Astrocyte of the cerebellum (primary cell): ENCODE measurements at regions not wholly inside any gene's neighbourhood (a gene's known extent, or its start where the extent isn't known, plus 50 kb on each side); places are given as distances from the start of the nearest gene placed in this dataset.

Source experiments
- DNase-seq: peaks from one replicate; pipeline ENCODE4 v3.0.0-alpha.2; 2011; ENCODE audit warnings: low read depth
- H3K4me3 ChIP-seq: 2 replicates; pipeline ENCODE4 v1.5.1; 2011; ENCODE audit warnings: mild to moderate bottlenecking, low read depth, low read length, moderate library complexity
- in situ Hi-C: cut with HindIII; loops from 2 replicates; pipeline ENCODE4 v1.10.0; 2017; ENCODE audit warnings: low sequenced_read_pairs
- TF ChIP-seq, protein P1 (sequence below): IDR thresholded peaks from 2 replicates; pipeline ENCODE4 v1.5.1; 2012; ENCODE audit warnings: low read length, low read depth, moderate library complexity, mild to moderate bottlenecking; ENCODE audit errors: missing control alignments

DNA sequence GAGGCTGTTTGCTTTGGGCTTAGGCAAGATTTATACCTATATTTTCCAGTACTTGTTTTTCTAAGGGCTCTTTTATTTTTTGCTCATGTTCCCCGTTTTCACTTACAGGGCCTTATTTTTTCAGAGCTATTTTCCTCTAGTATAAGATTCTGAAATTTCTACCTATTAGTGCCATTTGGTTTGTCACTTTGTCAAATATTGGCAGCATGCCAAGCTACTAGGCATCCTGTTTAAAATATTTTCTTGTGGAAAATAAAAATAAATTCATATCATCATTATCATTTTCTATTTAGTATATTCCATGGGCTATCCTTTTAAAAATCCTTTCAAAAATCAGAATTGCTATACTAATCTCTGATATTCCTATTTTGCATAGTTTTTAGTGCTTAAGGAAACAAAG, 64.8 kb upstream of the CHST9 start:
- no peak overlapping the region for H3K4me3 ChIP-seq
- TF ChIP-seq, protein P1, sequence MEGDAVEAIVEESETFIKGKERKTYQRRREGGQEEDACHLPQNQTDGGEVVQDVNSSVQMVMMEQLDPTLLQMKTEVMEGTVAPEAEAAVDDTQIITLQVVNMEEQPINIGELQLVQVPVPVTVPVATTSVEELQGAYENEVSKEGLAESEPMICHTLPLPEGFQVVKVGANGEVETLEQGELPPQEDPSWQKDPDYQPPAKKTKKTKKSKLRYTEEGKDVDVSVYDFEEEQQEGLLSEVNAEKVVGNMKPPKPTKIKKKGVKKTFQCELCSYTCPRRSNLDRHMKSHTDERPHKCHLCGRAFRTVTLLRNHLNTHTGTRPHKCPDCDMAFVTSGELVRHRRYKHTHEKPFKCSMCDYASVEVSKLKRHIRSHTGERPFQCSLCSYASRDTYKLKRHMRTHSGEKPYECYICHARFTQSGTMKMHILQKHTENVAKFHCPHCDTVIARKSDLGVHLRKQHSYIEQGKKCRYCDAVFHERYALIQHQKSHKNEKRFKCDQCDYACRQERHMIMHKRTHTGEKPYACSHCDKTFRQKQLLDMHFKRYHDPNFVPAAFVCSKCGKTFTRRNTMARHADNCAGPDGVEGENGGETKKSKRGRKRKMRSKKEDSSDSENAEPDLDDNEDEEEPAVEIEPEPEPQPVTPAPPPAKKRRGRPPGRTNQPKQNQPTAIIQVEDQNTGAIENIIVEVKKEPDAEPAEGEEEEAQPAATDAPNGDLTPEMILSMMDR, result no peak
- DNase-seq, result no peak
- in situ Hi-C loops, result no loop called here

DNA sequence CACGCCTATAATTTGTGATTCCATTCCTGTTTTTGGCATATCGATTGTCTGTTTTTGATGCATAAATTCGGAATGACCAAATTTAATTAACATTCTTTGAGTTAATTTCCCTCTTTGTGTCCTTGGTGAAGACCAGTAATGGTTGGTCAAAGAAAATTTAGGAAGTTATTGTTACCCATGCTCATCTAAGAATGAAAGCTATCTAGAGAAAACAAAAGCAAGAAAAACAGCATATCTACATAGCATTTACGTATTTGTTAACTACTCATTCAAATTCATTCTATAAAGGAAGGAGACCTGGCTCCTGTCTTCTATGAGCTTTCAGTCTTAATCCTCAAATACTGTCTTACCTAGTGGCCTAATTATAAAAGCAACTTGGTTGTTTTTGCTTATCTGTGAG, 59.2 kb upstream of the CHST9 start:
- TF ChIP-seq, protein P1, result no peak
- DNase-seq, result no peak
- in situ Hi-C loops, result no loop called here
- H3K4me3 ChIP-seq, result no peak overlapping the region

- in situ Hi-C loops, result no loop called here
- TF ChIP-seq, protein P1, result no peak
- DNase-seq, result no peak
- H3K4me3 ChIP-seq, result no peak overlapping the region
These were observed 57.4 kb upstream of the CHST9 start for GRCh38 chr18:27242392-27243047.

DNA sequence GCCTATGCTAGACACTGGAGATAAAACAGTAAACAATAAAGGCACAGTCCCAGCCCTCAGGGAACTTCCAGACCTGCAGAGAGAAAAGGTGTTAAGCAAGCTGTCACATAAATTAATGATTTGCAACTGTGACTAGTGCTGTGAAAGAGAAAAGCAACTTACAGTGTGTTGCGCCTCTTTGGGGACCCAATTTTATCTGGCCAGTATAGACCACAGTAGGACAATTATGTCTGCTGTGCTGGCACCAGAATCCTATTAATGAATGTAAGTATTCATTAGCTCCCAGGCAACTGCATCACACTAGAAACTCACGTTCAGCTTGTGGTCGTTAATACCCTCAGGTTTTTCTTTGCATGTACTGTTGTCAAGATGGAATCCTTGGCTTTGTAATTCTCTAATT, 55.3 kb upstream of the CHST9 start:
- no peak overlapping the region for H3K4me3 ChIP-seq
- TF ChIP-seq, protein P1, result no peak
- no peak for DNase-seq
- in situ Hi-C loops, result no loop called here

GRCh38 chr18:27239669-27240068, 54.6 kb upstream of the CHST9 start:
- in situ Hi-C loops, result no loop called here
- no peak for DNase-seq
- no peak overlapping the region for H3K4me3 ChIP-seq
- TF ChIP-seq, protein P1, result no peak

GRCh38 chr18:27235218-27235870, 50.2 kb upstream of the CHST9 start:
- TF ChIP-seq, protein P1, result no peak
- H3K4me3 ChIP-seq, result no peak overlapping the region
- in situ Hi-C loops, result no loop called here
- no peak for DNase-seq
